ENCODE measurements at regions not wholly inside any gene's neighbourhood (a gene's known extent, or its start where the extent isn't known, plus 50 kb on each side); places are given as distances from the start of the nearest gene placed in this dataset.
"Not testable (repeated sequence)": the region's sequence is repeated elsewhere in the genome, so short reads cannot be mapped to it uniquely, and the experiment has no call there.

DNA sequence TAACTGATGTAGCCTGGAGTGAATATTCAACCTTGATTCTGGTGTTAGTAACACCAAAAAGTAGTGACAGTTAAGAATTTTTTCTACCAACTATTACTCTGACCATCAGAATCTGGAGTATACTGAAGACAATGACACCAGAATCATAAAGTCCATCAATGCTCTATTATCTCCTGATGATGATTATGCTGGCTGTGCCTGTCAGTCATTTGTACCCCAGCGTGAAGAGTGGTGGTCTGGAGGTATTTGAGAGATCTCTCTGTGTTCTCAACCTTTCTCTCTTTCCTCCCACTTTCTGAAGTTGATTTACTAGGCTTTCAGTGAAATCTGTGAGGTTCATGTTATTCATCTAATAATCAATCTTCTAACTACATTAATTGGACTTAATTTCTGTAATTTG lies 615.4 kb downstream of the SLC16A7 start:
- Histone ChIP-seq H3K4me3 (no peak overlapping the region), H3K36me3 (no peaks in the 10 kb centered on the region), H3K27ac (no peak overlapping the region), H3K27me3 (no peaks in the 10 kb centered on the region), H3K9me3 (peaks cover 0 to 6% (median 0%) of the 10 kb centered on the region in 3 donors), H3K4me1 (no peaks in the 10 kb centered on the region)
- intact Hi-C loops (cut with DNase I): no loop called here
- 50 to 92% methylated on average over 1 of the region's 1 CpG for WGBS, 2 donors
- TF ChIP-seq POLR2A (IDR thresholded peaks at IDR 0.05): no peak
- TF ChIP-seq, protein P1, sequence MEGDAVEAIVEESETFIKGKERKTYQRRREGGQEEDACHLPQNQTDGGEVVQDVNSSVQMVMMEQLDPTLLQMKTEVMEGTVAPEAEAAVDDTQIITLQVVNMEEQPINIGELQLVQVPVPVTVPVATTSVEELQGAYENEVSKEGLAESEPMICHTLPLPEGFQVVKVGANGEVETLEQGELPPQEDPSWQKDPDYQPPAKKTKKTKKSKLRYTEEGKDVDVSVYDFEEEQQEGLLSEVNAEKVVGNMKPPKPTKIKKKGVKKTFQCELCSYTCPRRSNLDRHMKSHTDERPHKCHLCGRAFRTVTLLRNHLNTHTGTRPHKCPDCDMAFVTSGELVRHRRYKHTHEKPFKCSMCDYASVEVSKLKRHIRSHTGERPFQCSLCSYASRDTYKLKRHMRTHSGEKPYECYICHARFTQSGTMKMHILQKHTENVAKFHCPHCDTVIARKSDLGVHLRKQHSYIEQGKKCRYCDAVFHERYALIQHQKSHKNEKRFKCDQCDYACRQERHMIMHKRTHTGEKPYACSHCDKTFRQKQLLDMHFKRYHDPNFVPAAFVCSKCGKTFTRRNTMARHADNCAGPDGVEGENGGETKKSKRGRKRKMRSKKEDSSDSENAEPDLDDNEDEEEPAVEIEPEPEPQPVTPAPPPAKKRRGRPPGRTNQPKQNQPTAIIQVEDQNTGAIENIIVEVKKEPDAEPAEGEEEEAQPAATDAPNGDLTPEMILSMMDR (IDR thresholded peaks at IDR 0.05): no peak
- no peak for DNase-seq

DNA sequence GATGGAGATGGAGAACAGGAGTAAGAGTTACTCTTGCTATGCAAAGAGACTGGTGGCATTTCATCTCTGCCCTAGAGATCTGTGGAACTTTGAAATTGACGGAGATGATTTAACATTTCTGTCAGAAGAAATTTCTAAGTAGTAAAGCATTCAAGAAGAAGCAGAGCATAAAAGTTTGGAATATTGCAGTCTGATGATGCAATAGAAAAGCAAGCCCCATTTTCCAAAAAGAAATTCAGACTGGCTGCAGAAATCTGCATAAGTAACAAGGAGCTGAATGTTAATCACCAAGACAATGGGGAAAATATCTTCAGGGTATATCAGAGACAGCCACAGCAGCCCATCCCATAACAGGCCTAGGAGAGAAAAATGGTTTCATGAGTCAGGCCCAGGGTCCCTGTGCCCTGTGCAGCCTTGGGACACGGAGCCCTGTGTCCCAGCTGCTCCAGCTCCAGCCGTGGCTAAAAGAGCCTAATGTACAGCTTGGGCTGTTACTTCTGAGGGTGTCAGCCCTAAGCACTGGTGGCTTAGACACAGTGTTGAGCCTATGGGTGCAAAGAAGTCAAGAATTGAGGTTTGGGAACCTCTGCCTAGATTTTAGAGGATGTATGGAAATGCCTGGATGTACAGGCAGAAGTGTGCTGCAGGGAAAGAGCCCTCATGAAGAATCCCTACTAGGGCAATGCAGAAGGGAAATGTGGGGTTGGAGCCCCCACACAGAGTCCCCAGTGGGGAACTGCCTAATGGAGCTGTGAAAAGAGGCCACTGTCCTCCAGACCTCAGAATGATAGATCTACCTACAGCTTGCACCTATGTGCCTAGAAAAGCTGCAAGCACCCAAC lies 616.6 kb downstream of the SLC16A7 start:
- WGBS, 2 donors: 79 to 82% methylated on average over 3 of the region's 3 CpGs
- Histone ChIP-seq H3K36me3 (no peaks in the 10 kb centered on the region), H3K4me1 (no peaks in the 10 kb centered on the region), H3K27ac (no peak overlapping the region), H3K4me3 (no peak overlapping the region), H3K9me3 (peaks cover 0 to 6% (median 0%) of the 10 kb centered on the region in 3 donors), H3K27me3 (no peaks in the 10 kb centered on the region)
- intact Hi-C loops (cut with DNase I): no loop called here
- TF ChIP-seq, protein P1 (IDR thresholded peaks at IDR 0.05): no peak
- no peak for TF ChIP-seq POLR2A (IDR thresholded peaks at IDR 0.05)
- no peak for DNase-seq

DNA sequence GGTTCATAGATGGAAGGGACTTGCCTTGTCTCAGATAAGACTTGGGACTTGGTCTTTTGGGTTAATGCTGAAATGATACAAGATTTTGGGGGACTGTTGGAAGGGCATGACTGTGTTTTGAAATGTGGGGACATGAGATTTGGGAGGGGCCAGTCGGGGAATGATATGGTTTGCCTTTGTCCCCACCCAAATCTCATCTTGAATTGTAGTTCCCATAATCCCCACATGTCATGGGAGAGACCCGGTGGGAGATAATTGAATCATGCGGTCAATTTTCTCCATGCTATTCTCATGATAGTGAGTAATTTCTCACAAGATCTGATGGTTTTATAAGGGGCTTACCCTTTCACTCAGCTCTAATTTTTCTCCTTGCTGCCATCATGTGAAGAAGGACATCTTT lies 617.4 kb downstream of the SLC16A7 start:
- H3K36me3 ChIP-seq; H3K27me3 ChIP-seq; DNase-seq; H3K9me3 ChIP-seq; H3K4me1 ChIP-seq; H3K4me3 ChIP-seq; H3K27ac ChIP-seq; intact Hi-C loops (cut with DNase I): not testable (repeated sequence)
- 95 to 97% methylated on average over 3 of the region's 3 CpGs for WGBS, 2 donors

DNA sequence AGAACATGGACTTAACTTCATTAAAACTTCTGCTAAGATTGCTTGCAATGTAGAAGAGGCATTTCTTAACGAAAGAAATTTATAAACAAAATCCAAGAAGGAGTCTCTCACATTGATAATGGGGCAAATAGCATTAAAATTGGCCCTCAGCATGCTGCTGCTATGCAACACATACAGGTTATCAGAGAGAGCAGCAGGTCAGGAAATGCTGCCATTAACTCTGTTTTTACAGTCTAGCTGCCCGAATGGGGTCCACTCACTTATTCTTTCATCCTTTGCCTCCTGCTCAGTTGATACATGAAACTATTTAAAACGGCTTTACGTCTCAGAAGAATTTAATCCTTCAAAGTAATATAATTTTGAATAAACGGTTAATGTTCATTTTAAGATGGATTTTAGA lies 620.4 kb downstream of the SLC16A7 start:
- Histone ChIP-seq H3K27ac (no peak overlapping the region), H3K36me3 (no peaks in the 10 kb centered on the region), H3K27me3 (no peaks in the 10 kb centered on the region), H3K4me1 (no peaks in the 10 kb centered on the region), H3K9me3 (peaks cover 0 to 6% (median 0%) of the 10 kb centered on the region in 3 donors), H3K4me3 (no peak overlapping the region)
- intact Hi-C loops (cut with DNase I): no loop called here
- WGBS, 2 donors: 65 to 78% methylated on average over 5 of the region's 5 CpGs
- TF ChIP-seq, protein P1 (IDR thresholded peaks at IDR 0.05): no peak
- TF ChIP-seq POLR2A (IDR thresholded peaks at IDR 0.05): no peak
- DNase-seq: no peak

DNA sequence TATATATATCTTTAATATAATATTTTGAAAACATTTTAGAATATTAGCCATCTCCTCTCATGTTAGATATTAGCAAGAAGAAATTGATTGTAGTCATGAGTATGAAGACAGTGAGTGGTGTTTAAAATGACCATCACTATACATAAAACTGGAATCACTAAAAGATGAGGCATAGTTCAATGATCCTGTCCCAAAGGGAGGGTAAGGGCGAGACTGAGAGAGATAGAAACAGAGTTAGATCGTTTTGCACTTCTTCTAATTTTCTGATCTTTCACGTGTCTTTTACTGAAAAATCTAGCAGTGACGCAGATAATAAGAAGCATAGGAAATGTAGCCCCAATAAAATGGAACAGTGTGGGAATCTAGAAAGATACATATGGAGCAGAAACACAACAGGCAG lies 627.4 kb downstream of the SLC16A7 start:
- no peak for DNase-seq
- H3K4me1 ChIP-seq: no peaks in the 10 kb centered on the region
- TF ChIP-seq POLR2A (IDR thresholded peaks at IDR 0.05): no peak
- TF ChIP-seq, protein P1 (IDR thresholded peaks at IDR 0.05): no peak
- no peaks in the 10 kb centered on the region for H3K9me3 ChIP-seq
- intact Hi-C loops (cut with DNase I): no loop called here
- WGBS, 2 donors: 62 to 66% methylated on average over 4 of the region's 4 CpGs
- H3K27me3 ChIP-seq: no peaks in the 10 kb centered on the region
- H3K36me3 ChIP-seq: no peaks in the 10 kb centered on the region
- no peak overlapping the region for H3K27ac ChIP-seq
- H3K4me3 ChIP-seq: no peak overlapping the region
